T-helper 1 cell treated with Interleukin-12 subunit alpha and Interleukin-12 subunit beta and Interleukin-4 antibody, amounts not matched to agents 30 μg/mL and 1 μg/mL, for 36 hours (primary cell): ENCODE measurements at regions not wholly inside any gene's neighbourhood (a gene's known extent, or its start where the extent isn't known, plus 50 kb on each side); places are given as distances from the start of the nearest gene placed in this dataset.
"Not testable (repeated sequence)": the region's sequence is repeated elsewhere in the genome, so short reads cannot be mapped to it uniquely, and the experiment has no call there.

Experiments used
- H3K27ac Mint-ChIP-seq: one replicate; pipeline ENCODE4 v1.8.0; 2021; ENCODE audit warnings: mild to moderate bottlenecking, mixed read lengths
- H3K27me3 Mint-ChIP-seq: one replicate; pipeline ENCODE4 v1.8.0; 2021; ENCODE audit warnings: low read depth, mixed read lengths
- H3K36me3 Mint-ChIP-seq: one replicate; pipeline ENCODE4 v1.8.0; 2021; ENCODE audit warnings: low read depth, mixed read lengths
- H3K4me1 Mint-ChIP-seq: one replicate; pipeline ENCODE4 v1.8.0; 2021; ENCODE audit warnings: low read depth, mixed read lengths
- H3K4me3 Mint-ChIP-seq: one replicate; pipeline ENCODE4 v1.8.0; 2021; ENCODE audit warnings: mild to moderate bottlenecking, moderate library complexity, mixed read lengths
- H3K9me3 Mint-ChIP-seq: one replicate; pipeline ENCODE4 v1.8.0; 2021; ENCODE audit warnings: mixed read lengths

DNA sequence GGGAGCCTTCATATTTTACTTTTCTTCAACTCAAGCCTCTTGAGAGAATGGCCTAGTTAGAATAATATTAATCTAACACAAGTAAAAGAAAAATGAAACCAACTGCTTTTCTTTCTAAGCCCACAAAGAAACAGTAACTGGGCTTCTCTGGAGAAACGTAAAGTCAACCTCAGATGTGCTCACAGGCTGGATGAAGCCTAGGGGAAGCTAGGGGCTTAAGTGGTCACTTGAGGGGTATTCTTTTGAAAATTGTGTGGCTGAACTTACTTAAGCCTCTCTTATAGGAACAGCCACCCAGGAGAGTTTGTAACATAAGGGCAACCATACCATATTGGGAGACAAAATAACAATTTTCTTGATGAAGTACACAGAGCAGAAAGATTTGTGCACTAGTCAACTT, 279.0 kb downstream of the SPRY1 start:
- Mint-ChIP-seq H3K27ac (no peak overlapping the region), H3K9me3 (no peaks in the 10 kb centered on the region), H3K4me3 (no peak overlapping the region), H3K4me1 (peaks cover 20% of the 10 kb centered on the region), H3K36me3 (peaks cover 3% of the 10 kb centered on the region), H3K27me3 (peaks cover 66% of the 10 kb centered on the region)

DNA sequence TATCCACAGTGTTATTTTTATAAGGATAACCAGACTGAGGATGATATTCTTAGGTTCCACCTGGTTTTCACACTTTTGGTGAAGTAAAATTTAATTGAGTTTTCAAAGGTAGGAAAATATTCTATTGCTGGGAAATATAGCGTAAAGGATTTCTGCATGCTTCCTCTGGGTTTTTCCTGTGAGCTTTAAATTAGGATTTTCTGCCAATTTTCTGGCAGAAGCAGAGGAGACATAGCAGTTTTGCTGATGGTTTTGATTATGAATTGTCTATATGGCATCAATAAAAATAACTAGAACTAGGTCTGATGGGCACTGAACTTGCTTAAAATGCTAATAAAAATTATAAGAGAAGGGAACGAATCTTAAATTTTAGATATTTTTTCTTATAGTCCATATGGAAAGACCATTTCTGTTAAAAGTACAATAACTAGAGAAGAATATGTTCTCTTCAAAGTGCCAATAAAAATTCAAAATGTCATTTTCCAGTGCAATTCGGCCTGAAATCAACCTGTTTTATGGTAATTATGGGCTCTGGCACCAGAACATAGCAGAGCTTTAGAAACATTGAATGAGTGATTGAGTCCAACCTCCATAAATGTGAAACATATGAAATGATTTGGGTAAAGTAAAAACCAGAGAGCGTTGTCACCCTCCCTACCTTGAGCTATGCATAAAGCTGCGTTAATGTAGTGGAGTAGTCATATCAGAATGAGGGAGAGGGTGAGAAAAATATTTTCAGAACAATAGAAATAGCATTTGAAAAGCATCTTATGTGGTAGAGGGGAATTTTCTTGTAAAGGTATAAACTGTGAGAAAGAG, 279.7 kb downstream of the SPRY1 start:
- Mint-ChIP-seq H3K36me3 (peaks cover 2% of the 10 kb centered on the region), H3K4me1 (peaks cover 18% of the 10 kb centered on the region), H3K4me3 (no peak overlapping the region), H3K9me3 (no peaks in the 10 kb centered on the region), H3K27ac (no peak overlapping the region), H3K27me3 (peaks cover 61% of the 10 kb centered on the region)

DNA sequence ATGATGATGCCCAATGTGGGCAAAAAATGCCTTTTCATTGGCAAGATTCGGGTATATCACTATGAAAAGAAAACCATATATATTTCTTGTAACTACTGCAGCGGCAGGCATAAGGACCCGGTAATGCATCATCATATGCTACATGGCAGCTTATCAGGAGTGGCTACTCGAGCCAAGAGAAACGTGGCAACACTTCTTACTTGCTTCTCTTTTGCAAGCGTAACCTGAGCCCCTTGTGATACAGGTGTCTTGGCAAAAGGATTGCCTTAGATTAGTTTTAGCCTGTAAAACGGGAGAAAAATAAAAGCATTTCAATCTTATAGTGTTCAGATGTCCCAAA, 280.3 kb downstream of the SPRY1 start:
- Mint-ChIP-seq H3K4me1 (peaks cover 14% of the 10 kb centered on the region), H3K36me3 (no peaks in the 10 kb centered on the region), H3K9me3 (no peaks in the 10 kb centered on the region), H3K4me3 (no peak overlapping the region), H3K27ac (no peak overlapping the region), H3K27me3 (peaks cover 57% of the 10 kb centered on the region)

DNA sequence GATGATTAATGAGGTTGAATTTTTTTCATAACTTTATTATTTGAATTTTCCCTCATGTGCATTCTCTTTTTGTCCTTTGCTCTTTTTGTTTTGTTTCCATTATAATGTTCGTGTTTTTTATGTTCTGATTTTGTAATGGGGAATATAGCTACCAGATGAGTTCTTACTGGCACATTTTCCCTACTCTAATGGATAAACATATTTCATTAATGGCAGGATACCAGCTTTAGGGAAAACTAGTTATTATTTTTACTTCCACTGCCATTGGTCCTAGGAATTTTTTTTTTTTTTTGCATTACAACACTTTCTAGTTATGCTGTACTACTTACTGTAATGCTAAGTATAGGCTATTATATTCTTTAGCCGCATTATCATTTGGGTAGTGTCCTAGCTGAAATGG, 286.3 kb downstream of the SPRY1 start:
- no peak overlapping the region for H3K27ac Mint-ChIP-seq
- no peaks in the 10 kb centered on the region for H3K4me1 Mint-ChIP-seq
- no peak overlapping the region for H3K4me3 Mint-ChIP-seq
- peaks cover 22% of the 10 kb centered on the region for H3K27me3 Mint-ChIP-seq
- H3K36me3 Mint-ChIP-seq, result no peaks in the 10 kb centered on the region
- peaks cover 13% of the 10 kb centered on the region for H3K9me3 Mint-ChIP-seq

GRCh38 chr4:123684937-123685336, 288.3 kb downstream of the SPRY1 start:
- not testable (repeated sequence) for H3K36me3 Mint-ChIP-seq, H3K4me1 Mint-ChIP-seq, H3K27ac Mint-ChIP-seq, H3K27me3 Mint-ChIP-seq, H3K4me3 Mint-ChIP-seq
- H3K9me3 Mint-ChIP-seq, result peaks cover 20% of the 10 kb centered on the region

- not testable (repeated sequence) for H3K4me3 Mint-ChIP-seq, H3K9me3 Mint-ChIP-seq
These were observed 298.9 kb downstream of the SPRY1 start for GRCh38 chr4:123695531-123695930.

GRCh38 chr4:123696687-123697086, 300.1 kb downstream of the SPRY1 start:
- Mint-ChIP-seq H3K9me3 (no peaks in the 10 kb centered on the region), H3K27me3 (peaks cover 20% of the 10 kb centered on the region), H3K36me3 (no peaks in the 10 kb centered on the region), H3K4me3 (no peak overlapping the region), H3K4me1 (no peaks in the 10 kb centered on the region), H3K27ac (no peak overlapping the region)

More at GRCh38 chr4:123695531-123695930, 298.9 kb downstream of the SPRY1 start:
- H3K27ac Mint-ChIP-seq, H3K4me1 Mint-ChIP-seq, H3K36me3 Mint-ChIP-seq: not testable (repeated sequence)
- peaks cover 20% of the 10 kb centered on the region for H3K27me3 Mint-ChIP-seq

DNA sequence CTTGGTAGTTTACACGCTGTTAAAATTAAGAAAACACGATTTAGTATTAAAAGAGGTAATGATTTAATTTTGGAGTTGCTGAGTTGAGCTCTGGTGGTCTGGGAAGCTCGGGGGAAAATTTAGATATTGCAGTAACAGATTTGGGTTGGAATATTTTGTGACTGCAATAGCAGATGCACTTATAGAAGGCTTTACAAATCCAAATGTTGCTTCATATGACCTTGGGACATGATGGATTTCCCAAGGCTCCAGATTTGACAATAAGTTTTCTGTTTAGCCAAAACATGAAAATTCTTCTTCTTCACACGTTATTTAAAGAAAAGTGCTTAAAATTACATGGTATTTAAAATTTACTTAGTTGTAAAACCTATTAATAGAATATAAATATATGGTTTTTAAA, 302.0 kb downstream of the SPRY1 start:
- Mint-ChIP-seq H3K27ac (no peak overlapping the region), H3K27me3 (peaks cover 20% of the 10 kb centered on the region), H3K4me3 (no peak overlapping the region), H3K9me3 (no peaks in the 10 kb centered on the region), H3K36me3 (no peaks in the 10 kb centered on the region), H3K4me1 (no peaks in the 10 kb centered on the region)

- Mint-ChIP-seq H3K27ac (no peak overlapping the region), H3K36me3 (no peaks in the 10 kb centered on the region), H3K27me3 (peaks cover 23% of the 10 kb centered on the region), H3K4me3 (no peak overlapping the region), H3K9me3 (no peaks in the 10 kb centered on the region), H3K4me1 (no peaks in the 10 kb centered on the region)
These were observed 303.5 kb downstream of the SPRY1 start for GRCh38 chr4:123699880-123700771.

DNA sequence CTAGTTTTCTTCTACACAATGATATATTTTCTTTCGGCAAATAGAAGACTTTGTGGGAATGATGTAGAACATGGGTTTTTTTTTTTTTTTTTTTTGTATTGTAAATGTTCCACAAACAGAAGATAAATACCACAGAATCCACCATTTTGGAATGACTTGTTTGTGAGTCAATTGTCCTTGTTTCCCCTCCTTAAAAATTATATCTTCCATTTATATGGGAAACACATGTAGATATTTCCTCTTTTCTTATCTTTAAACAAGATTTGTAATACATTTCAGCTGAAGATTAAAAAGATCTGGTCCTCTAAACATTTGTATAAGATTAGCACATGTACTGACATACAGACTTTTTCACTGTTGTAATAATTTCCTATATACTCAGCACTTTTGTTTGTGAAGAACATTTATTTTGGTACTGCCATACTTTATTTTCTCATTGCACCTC, 304.6 kb downstream of the SPRY1 start:
- Mint-ChIP-seq H3K4me1 (no peaks in the 10 kb centered on the region), H3K9me3 (no peaks in the 10 kb centered on the region), H3K4me3 (no peak overlapping the region), H3K36me3 (no peaks in the 10 kb centered on the region), H3K27me3 (peaks cover 20% of the 10 kb centered on the region), H3K27ac (no peak overlapping the region)

DNA sequence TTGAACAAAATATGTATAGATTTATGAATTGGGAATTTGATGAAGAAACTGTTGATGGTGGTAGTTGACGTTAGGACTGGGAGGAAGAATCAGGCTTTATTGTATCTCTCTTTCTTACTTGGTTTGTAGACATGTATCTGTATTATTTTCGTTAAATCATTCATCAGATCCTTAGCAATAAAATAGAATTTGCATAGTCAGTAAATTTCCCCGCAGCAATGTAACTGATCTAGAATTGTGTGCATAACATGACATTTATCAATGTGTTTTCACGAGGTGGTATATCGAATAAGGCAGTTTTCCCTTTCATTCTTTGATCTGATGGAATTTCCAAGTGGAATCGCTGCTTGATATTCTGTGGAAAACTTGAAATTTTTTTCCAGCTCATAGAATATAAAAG, 308.8 kb downstream of the SPRY1 start:
- no peaks in the 10 kb centered on the region for H3K36me3 Mint-ChIP-seq
- no peak overlapping the region for H3K27ac Mint-ChIP-seq
- H3K4me1 Mint-ChIP-seq, result no peaks in the 10 kb centered on the region
- peaks cover 6% of the 10 kb centered on the region for H3K27me3 Mint-ChIP-seq
- no peak overlapping the region for H3K4me3 Mint-ChIP-seq
- no peaks in the 10 kb centered on the region for H3K9me3 Mint-ChIP-seq

GRCh38 chr4:123706973-123707372, 310.4 kb downstream of the SPRY1 start:
- Mint-ChIP-seq H3K4me1 (no peaks in the 10 kb centered on the region), H3K36me3 (no peaks in the 10 kb centered on the region)

DNA sequence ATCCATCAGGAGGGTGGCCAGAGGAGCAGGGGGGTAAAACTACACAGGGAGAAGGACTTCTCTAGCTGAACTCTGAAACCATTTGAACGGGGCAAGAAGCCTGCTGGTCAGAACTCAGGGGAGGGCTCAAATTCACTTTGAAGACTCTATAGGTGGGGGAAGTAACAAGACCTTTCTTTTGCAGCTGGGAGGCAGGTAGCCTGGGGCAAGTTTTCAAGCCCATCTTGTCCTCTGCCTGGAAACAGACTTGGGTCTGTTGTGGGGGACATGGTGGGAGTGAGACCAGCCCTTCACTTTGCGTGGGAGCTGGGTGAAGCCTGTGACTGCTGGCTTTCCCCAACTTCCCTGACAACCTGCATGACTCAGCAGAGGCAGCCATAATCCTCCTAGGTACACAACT, 312.3 kb downstream of the SPRY1 start:
- no peaks in the 10 kb centered on the region for H3K4me1 Mint-ChIP-seq
- no peak overlapping the region for H3K4me3 Mint-ChIP-seq
- no peak overlapping the region for H3K27ac Mint-ChIP-seq

More at GRCh38 chr4:123706973-123707372, 310.4 kb downstream of the SPRY1 start:
- H3K4me3 Mint-ChIP-seq, result no peak overlapping the region
- peaks cover 6% of the 10 kb centered on the region for H3K27me3 Mint-ChIP-seq
- no peak overlapping the region for H3K27ac Mint-ChIP-seq
- no peaks in the 10 kb centered on the region for H3K9me3 Mint-ChIP-seq

GRCh38 chr4:123709336-123709735, 312.7 kb downstream of the SPRY1 start:
- Mint-ChIP-seq H3K27ac (no peak overlapping the region), H3K27me3 (peaks cover 3% of the 10 kb centered on the region), H3K9me3 (peaks cover 3% of the 10 kb centered on the region), H3K4me1 (no peaks in the 10 kb centered on the region), H3K36me3 (no peaks in the 10 kb centered on the region), H3K4me3 (no peak overlapping the region)

More for the DNA sequence above, 312.3 kb downstream of the SPRY1 start:
- Mint-ChIP-seq H3K27me3 (peaks cover 3% of the 10 kb centered on the region), H3K36me3 (no peaks in the 10 kb centered on the region), H3K9me3 (peaks cover 3% of the 10 kb centered on the region)

DNA sequence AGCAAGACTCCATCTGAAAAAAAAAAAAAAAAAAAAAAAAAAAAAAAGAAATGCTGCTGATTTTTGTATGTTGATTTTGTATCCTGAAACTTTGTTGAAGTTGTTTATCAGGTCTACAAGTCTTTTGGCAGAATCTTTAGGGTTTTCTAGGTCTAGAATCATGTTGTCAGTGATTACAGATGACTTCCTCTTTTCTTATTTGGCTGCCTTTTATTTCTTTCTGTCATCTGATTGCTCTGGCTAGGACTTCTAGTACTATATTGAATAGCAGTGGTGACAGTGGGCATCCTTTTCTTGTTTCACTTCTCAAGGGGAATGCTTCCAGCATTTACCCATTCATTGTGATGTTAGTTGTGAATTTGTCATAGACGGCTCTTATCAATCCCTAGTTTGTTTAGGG, 334.4 kb downstream of the SPRY1 start:
- H3K36me3 Mint-ChIP-seq, result no peaks in the 10 kb centered on the region
- no peak overlapping the region for H3K27ac Mint-ChIP-seq
- H3K27me3 Mint-ChIP-seq, result peaks cover 7% of the 10 kb centered on the region
- no peaks in the 10 kb centered on the region for H3K9me3 Mint-ChIP-seq
- H3K4me3 Mint-ChIP-seq, result no peak overlapping the region
- H3K4me1 Mint-ChIP-seq, result no peaks in the 10 kb centered on the region
